ENCODE measurements at regions not wholly inside any gene's neighbourhood (a gene's known extent, or its start where the extent isn't known, plus 50 kb on each side); places are given as distances from the start of the nearest gene placed in this dataset.
A peak's percentile ranks its signal among the peaks of the same experiment; 100 is the strongest.

DNA sequence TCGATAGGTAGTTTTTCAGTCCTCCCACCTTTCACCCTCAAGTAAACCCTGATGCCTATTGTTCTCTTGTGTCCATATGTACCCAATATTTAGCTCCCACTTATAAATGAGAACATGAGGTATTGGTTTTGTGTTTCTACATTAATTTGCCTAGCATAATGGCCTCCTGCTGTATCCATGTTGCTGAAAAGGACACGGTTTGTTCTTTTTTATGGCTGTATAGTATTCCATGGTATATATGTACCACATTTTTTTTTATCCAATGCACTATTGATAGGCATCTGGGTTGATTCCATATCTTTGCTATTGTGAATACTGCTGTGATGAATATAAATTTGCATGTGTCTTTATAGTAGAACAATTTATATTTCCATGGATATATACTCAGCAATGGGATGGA, 199.2 kb downstream of the RAB28 start:
- no peaks in the 10 kb centered on the region for H3K9me3 ChIP-seq (ENCODE audit: insufficient read depth in 2 of 2, low read depth in 1 of 2, low read length in 1 of 2)
- H3K23me2 ChIP-seq (ENCODE audit: low read depth, low read length): no peaks in the 10 kb centered on the region
- H3K9ac ChIP-seq (replicated peaks in 1 of 4; ENCODE audit: extremely low read depth in 1 of 4, low read depth in 3 of 4, low read length in 3 of 4): no peak overlapping the region
- ChIA-PET CTCF (ENCODE audit: partially characterized antibody) (interaction anchor here (0.7 to 1.0 kb wide), 2 partner anchors 146 to 1243 kb away, joined by 3 to 4 read pairs; no protein-coding TSS in a partner anchor), POLR2A (ENCODE audit: partially characterized antibody) (no interaction called here)
- H3K56ac ChIP-seq (replicated peaks; ENCODE audit: insufficient read length, low read depth, low read length): no peak overlapping the region
- no peak overlapping the region for H2AFZ ChIP-seq (ENCODE audit: low read length)
- no peak overlapping the region for H4K5ac ChIP-seq (ENCODE audit: insufficient read length, low read depth, low read length)
- H3K4me1 ChIP-seq (replicated peaks in 1 of 4; ENCODE audit: control insufficient read depth in 3 of 4, insufficient read depth in 4 of 4, low read length in 3 of 4): no peaks in the 10 kb centered on the region
- H4K20me1 ChIP-seq (replicated peaks in 1 of 2; ENCODE audit: control insufficient read depth in 1 of 2, insufficient read depth in 2 of 2, low read length in 2 of 2): no peaks in the 10 kb centered on the region
- no peak overlapping the region for H3K4ac ChIP-seq (replicated peaks; ENCODE audit: insufficient read length, low read depth, low read length)
- H2BK120ac ChIP-seq (replicated peaks; ENCODE audit: low read depth, low read length): no peak overlapping the region
- no peak overlapping the region for H4K8ac ChIP-seq (ENCODE audit: extremely low read depth, insufficient read depth, low read length)
- H3K23ac ChIP-seq (ENCODE audit: insufficient read length): no peak overlapping the region
- H3K27me3 ChIP-seq (replicated peaks in 1 of 4; ENCODE audit: control insufficient read depth in 3 of 4, extremely low read depth in 1 of 4, insufficient read depth in 3 of 4, low read length in 3 of 4): no peaks in the 10 kb centered on the region
- H3K4me2 ChIP-seq (ENCODE audit: insufficient read depth in 1 of 2, low read depth in 2 of 2, low read length in 2 of 2): no peak overlapping the region
- no peak overlapping the region for H2BK5ac ChIP-seq (ENCODE audit: low read depth, low read length)
- DNase-seq (ENCODE audit: low read depth in 1 of 2, low spot score in 2 of 2) (no peak), FAIRE-seq (no peak)
- H4K91ac ChIP-seq (replicated peaks; ENCODE audit: insufficient read length, low read length): no peak overlapping the region
- no peaks in the 10 kb centered on the region for H3K36me3 ChIP-seq (ENCODE audit: control insufficient read depth in 2 of 4, insufficient read depth in 4 of 4, low read length in 3 of 4)
- H2BK20ac ChIP-seq (ENCODE audit: low read length): no peak overlapping the region
- H3K18ac ChIP-seq (ENCODE audit: extremely low read depth, low read length): no peak overlapping the region
- peak; percentile 59; the same call in 1 of the 2 replicates for TF ChIP-seq KDM1A (IDR thresholded peaks at IDR 0.05; ENCODE audit: borderline replicate concordance, low read length)
- no peak for TF ChIP-seq CTBP2 (IDR thresholded peaks at IDR 0.05; ENCODE audit: borderline replicate concordance, insufficient read depth, insufficient read length, low read length)
- no peaks in the 10 kb centered on the region for H3K79me1 ChIP-seq (ENCODE audit: low read depth, low read length)
- no peak overlapping the region for H2BK12ac ChIP-seq (ENCODE audit: low read depth, low read length)
- no peak overlapping the region for H3K14ac ChIP-seq (ENCODE audit: insufficient read length)
- no peak overlapping the region for H3K27ac ChIP-seq (ENCODE audit: low read depth, low read length)
- WGBS, 2 experiments (ENCODE audit: extremely low coverage in 1 of 2, insufficient coverage in 1 of 2, insufficient read length in 1 of 2, insufficient replicate concordance in 2 of 2, low coverage in 1 of 2, low lambda C conversion rate in 2 of 2, missing lambda C conversion rate in 1 of 2): 91% methylated on average over 2 of the region's 2 CpGs; no CpG with 5 or more reads in 1 of the 2 experiments
- H2BK15ac ChIP-seq (ENCODE audit: low read length): no peak overlapping the region
- no peak overlapping the region for H3K4me3 ChIP-seq (ENCODE audit: extremely low read depth in 1 of 4, insufficient read depth in 2 of 4, low read depth in 3 of 4, low read length in 4 of 4)
- no peaks in the 10 kb centered on the region for H3K79me2 ChIP-seq (ENCODE audit: control insufficient read depth in 1 of 2, insufficient read depth in 2 of 2, low read length in 2 of 2)
- H2AK5ac ChIP-seq (ENCODE audit: low read depth, low read length): no peak overlapping the region
